ENCODE measurements at regions not wholly inside any gene's neighbourhood (a gene's known extent, or its start where the extent isn't known, plus 50 kb on each side); places are given as distances from the start of the nearest gene placed in this dataset.

DNA sequence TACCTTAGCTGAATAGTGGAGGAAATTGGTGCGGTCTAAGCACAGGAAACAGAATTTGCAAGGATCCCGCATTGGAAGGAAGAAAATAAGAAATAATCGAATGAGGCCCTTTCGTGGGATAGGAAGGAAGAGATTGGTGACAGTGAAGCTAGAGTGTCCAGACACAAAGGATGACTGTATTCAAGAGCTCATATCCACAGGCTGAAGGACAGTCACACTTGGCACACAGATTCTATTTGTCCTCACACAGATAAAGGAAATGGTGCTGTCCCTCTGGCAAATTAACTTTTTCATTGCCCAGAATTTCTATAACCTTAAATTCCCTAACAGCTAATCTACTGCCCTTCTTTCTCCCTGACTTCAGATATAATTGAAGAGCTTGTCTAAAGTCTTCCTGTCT, 2188.9 kb upstream of the TENM3 start:
- no peak for DNase-seq (ENCODE audit: low read depth)
- TF ChIP-seq, protein P1, sequence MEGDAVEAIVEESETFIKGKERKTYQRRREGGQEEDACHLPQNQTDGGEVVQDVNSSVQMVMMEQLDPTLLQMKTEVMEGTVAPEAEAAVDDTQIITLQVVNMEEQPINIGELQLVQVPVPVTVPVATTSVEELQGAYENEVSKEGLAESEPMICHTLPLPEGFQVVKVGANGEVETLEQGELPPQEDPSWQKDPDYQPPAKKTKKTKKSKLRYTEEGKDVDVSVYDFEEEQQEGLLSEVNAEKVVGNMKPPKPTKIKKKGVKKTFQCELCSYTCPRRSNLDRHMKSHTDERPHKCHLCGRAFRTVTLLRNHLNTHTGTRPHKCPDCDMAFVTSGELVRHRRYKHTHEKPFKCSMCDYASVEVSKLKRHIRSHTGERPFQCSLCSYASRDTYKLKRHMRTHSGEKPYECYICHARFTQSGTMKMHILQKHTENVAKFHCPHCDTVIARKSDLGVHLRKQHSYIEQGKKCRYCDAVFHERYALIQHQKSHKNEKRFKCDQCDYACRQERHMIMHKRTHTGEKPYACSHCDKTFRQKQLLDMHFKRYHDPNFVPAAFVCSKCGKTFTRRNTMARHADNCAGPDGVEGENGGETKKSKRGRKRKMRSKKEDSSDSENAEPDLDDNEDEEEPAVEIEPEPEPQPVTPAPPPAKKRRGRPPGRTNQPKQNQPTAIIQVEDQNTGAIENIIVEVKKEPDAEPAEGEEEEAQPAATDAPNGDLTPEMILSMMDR (IDR thresholded peaks at IDR 0.05; ENCODE audit: control insufficient read depth, insufficient read depth, low read depth, low read length, missing control alignments), result no peak
- H3K4me3 ChIP-seq (ENCODE audit: control insufficient read depth, low read depth, low read length), result no peak overlapping the region

DNA sequence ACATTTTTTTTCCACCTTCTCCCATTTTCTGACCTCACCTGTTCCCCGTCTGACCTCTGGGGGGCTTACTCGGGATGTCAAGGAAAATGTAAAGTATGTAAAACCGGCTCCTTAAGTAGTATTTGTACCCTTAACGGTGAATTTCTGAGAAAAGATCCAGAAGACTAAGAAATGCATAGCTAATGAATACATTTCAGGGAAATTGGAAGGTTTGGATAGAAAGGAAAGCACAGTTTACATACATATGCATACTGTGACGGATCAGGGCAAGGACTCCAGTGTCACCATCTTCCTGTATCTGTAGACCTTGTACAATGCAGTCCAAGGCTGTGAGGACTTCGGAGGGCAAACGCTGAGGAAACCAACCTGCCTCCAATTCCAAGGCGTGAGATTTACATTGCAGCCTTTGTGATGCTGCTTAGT, 2185.9 kb upstream of the TENM3 start:
- no peak overlapping the region for H3K4me3 ChIP-seq (ENCODE audit: control insufficient read depth, low read depth, low read length)
- DNase-seq (ENCODE audit: low read depth), result no peak
- TF ChIP-seq, protein P1 (IDR thresholded peaks at IDR 0.05; ENCODE audit: control insufficient read depth, insufficient read depth, low read depth, low read length, missing control alignments), result no peak

DNA sequence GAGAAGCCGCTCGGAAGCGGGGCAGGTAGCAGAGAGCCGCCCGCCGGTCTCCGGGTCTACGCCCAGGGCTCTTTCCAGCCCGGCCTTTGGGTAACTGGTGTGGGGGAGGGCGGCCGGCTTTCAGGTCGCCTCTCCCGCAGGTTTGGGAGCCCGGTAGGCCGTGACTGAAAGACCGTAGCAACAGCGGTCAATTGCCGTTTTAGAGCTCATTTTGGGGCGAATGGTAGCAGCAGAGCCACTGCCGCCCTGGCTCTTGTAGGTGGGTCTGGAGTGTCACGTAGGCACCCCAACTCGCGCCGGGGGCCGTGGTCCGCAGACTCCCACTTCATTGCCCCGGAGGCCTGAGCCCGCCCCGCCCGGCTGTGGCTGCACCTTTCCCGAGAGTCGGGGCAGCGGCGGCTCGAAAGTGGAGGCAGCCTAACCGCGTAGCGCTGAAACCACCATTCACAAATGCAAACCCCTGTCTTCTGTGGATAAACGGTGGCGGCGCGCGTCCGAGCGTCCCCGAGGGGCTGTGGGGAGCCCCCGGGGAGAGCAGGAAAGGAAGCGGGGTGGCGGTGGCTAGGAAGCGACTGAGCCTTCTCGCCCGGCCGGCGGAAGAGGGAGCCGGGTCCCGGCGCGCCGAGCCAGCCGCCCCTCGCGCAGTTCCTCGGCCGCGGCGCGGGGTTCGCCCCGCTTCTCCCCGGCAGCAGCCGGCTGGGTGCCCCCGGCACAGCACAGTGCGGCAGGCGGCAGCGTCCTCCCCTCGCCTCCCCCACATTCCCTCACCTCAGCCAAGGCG, 2185.1 kb upstream of the TENM3 start:
- TF ChIP-seq, protein P1 (IDR thresholded peaks at IDR 0.05; ENCODE audit: control insufficient read depth, insufficient read depth, low read depth, low read length, missing control alignments), result no peak
- no peak for DNase-seq (ENCODE audit: low read depth)
- H3K4me3 ChIP-seq (ENCODE audit: control insufficient read depth, low read depth, low read length), result peak overlapping the region; percentile 39

DNA sequence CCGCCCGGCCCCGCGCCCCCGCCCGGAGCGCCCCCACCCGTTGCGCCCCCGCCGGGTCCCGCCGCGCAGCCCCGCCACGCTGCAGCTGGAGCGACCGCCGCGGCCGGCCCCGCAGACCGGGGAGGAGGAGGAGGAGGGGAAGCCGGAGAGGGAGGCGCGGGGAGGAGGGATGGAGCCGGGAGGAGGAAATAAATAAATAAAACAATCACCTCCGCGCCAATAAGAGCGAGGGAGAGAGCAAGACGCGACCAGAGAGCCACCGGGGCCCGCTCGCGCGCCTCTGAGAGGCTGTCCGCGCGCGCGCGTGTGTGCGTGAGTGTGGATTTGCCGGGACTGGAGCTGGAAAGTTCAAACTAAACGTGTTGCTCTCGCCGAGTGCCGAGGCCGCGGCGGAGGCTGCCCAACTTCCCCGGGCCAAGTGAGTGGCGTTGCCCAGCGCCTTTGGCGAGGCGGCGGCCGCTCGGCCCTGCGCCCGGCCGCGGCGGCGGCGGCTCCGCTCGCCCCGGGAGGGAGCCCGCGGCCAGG, 2184.4 kb upstream of the TENM3 start:
- H3K4me3 ChIP-seq (ENCODE audit: control insufficient read depth, low read depth, low read length), result peak overlapping the region; percentile 48
- TF ChIP-seq, protein P1 (IDR thresholded peaks at IDR 0.05; ENCODE audit: control insufficient read depth, insufficient read depth, low read depth, low read length, missing control alignments), result no peak
- no peak for DNase-seq (ENCODE audit: low read depth)

DNA sequence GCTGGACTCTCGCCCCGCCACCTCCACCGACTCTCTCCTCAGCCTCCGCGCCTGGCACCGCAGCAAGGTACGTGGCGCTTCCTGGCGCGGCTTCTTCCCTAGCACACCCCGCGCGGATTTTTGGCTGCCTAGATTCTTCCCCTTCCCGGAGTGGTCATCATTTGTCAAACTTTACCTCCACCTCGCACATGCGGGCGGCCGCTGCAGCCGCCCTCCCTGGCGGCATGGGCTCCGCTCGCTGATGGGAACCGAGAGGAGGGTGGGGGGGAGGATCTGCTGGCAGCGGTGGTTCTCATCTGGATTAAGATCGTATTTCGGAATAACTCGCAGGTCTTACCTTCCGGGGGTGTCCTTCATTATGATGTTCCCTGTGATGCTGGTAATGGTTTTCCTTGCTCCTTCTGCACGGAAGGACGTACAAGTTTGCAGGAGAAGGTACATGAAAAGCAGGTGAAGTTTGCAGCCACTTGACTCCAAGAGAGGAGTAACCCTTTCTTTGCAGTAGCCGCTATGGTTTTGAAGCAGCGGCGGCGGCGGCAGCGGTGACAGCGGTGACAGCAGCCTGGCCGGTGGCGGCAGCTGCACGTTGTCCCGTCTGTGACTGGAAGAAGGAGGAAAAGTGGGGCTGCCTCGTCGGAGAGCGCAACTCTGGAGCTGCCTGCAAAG, 2183.9 kb upstream of the TENM3 start:
- TF ChIP-seq, protein P1 (IDR thresholded peaks at IDR 0.05; ENCODE audit: control insufficient read depth, insufficient read depth, low read depth, low read length, missing control alignments), result no peak
- H3K4me3 ChIP-seq (ENCODE audit: control insufficient read depth, low read depth, low read length), result peak overlapping the region; percentile 48
- DNase-seq (ENCODE audit: low read depth), result no peak

DNA sequence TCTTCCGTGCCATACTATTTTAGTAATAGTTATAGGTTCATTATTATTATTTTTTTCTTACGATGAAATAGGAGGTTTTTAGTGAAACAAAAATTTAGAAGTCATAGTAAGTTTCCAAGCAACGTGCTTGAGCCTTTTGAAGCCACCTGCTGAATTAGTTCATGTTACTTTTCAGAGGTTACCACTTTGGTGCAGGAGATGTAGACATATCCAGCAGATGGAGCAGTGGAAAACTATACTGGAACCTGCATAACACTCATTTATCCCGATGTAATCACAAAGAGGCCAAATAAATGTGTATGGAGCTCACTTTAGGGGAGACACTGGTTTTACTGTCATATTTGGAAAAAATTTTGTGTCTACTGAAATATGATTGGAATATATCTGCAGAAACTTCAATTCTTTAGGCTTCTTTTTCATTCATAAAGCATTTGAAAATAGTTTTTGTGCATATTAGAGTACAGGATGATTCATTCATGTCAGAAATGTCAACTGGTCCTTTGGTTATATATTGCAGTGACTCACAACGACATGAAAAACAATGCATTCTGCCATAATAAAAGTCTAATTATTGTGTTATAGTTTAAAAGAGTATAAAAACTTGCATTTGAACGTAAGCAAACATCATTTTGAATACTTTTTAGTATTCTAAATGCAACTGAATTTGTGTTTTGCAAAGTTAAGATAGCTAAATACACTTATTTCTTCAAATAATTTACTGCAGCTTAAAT, 2182.9 kb upstream of the TENM3 start:
- TF ChIP-seq, protein P1 (IDR thresholded peaks at IDR 0.05; ENCODE audit: control insufficient read depth, insufficient read depth, low read depth, low read length, missing control alignments), result no peak
- no peak overlapping the region for H3K4me3 ChIP-seq (ENCODE audit: control insufficient read depth, low read depth, low read length)
- no peak for DNase-seq (ENCODE audit: low read depth)

Measured in AG09309 (cell line).